ENCODE measurements at regions not wholly inside any gene's neighbourhood (a gene's known extent, or its start where the extent isn't known, plus 50 kb on each side); places are given as distances from the start of the nearest gene placed in this dataset.

GRCh38 chr13:50701469-50701868 lies 142.0 kb downstream of the DLEU7 start:
- CTCF ChIA-PET = no interaction called here
- Histone ChIP-seq H3K4me3 (ENCODE audit: low read depth, low read length) (no peak overlapping the region), H3K36me3 (ENCODE audit: control insufficient read depth, insufficient read depth, low read length) (no peaks in the 10 kb centered on the region), H3K27me3 (ENCODE audit: control insufficient read depth, insufficient read depth, low read length) (no peaks in the 10 kb centered on the region)
- DNase-seq (ENCODE audit: low read depth) = no peak
- POLR2A ChIA-PET = no interaction called here
- TF ChIP-seq CTCF (IDR thresholded peaks at IDR 0.05; ENCODE audit: insufficient read depth, low read depth, low read length) = no peak

- Histone ChIP-seq H3K4me3 (ENCODE audit: low read depth, low read length) (no peak overlapping the region), H3K36me3 (ENCODE audit: control insufficient read depth, insufficient read depth, low read length) (no peaks in the 10 kb centered on the region), H3K27me3 (ENCODE audit: control insufficient read depth, insufficient read depth, low read length) (peaks cover 1% of the 10 kb centered on the region; the same call in 1 of the 2 replicates)
- POLR2A ChIA-PET = no interaction called here
- TF ChIP-seq CTCF (IDR thresholded peaks at IDR 0.05; ENCODE audit: insufficient read depth, low read depth, low read length) = no peak
- CTCF ChIA-PET = no interaction called here
- DNase-seq (ENCODE audit: low read depth) = no peak
Measured at GRCh38 chr13:50706505-50706904, 137.0 kb downstream of the DLEU7 start.

- CTCF ChIA-PET = interaction anchor here (1.1 kb wide), 1 partner anchor 10 kb away, joined by 3 read pairs; no protein-coding TSS in a partner anchor
- Histone ChIP-seq H3K4me3 (ENCODE audit: low read depth, low read length) (no peak overlapping the region), H3K36me3 (ENCODE audit: control insufficient read depth, insufficient read depth, low read length) (no peaks in the 10 kb centered on the region), H3K27me3 (ENCODE audit: control insufficient read depth, insufficient read depth, low read length) (peaks cover 1% of the 10 kb centered on the region; the same call in 1 of the 2 replicates)
- DNase-seq (ENCODE audit: low read depth) = no peak
- no peak for TF ChIP-seq CTCF (IDR thresholded peaks at IDR 0.05; ENCODE audit: insufficient read depth, low read depth, low read length)
- POLR2A ChIA-PET = no interaction called here
Measured at GRCh38 chr13:50707628-50708027, 135.9 kb downstream of the DLEU7 start.

GRCh38 chr13:50708461-50708860 lies 135.0 kb downstream of the DLEU7 start:
- Histone ChIP-seq H3K27me3 (ENCODE audit: control insufficient read depth, insufficient read depth, low read length) (peaks cover 4% of the 10 kb centered on the region), H3K4me3 (ENCODE audit: low read depth, low read length) (no peak overlapping the region), H3K36me3 (ENCODE audit: control insufficient read depth, insufficient read depth, low read length) (no peaks in the 10 kb centered on the region)
- ChIA-PET CTCF (interaction anchor here (1.1 kb wide), 1 partner anchor 9 kb away, joined by 3 read pairs; no protein-coding TSS in a partner anchor), POLR2A (no interaction called here)
- no peak for TF ChIP-seq CTCF (IDR thresholded peaks at IDR 0.05; ENCODE audit: insufficient read depth, low read depth, low read length)
- DNase-seq (ENCODE audit: low read depth) = no peak

- DNase-seq (ENCODE audit: low read depth) = no peak
- TF ChIP-seq CTCF (IDR thresholded peaks at IDR 0.05; ENCODE audit: insufficient read depth, low read depth, low read length) = no peak
- Histone ChIP-seq H3K4me3 (ENCODE audit: low read depth, low read length) (no peak overlapping the region), H3K27me3 (ENCODE audit: control insufficient read depth, insufficient read depth, low read length) (peaks cover 5% of the 10 kb centered on the region), H3K36me3 (ENCODE audit: control insufficient read depth, insufficient read depth, low read length) (no peaks in the 10 kb centered on the region)
- ChIA-PET CTCF (interaction anchor here (1.1 to 1.8 kb wide), 2 partner anchors 9 to 16 kb away, joined by 3 to 9 read pairs; no protein-coding TSS in a partner anchor), POLR2A (no interaction called here)
Measured at GRCh38 chr13:50709058-50709457, 134.4 kb downstream of the DLEU7 start.

Measured in BJ (cell line).